Occipital lobe (tissue), 1 donor: ENCODE measurements at regions not wholly inside any gene's neighbourhood (a gene's known extent, or its start where the extent isn't known, plus 50 kb on each side); places are given as distances from the start of the nearest gene placed in this dataset.
"Not testable (repeated sequence)": the region's sequence is repeated elsewhere in the genome, so short reads cannot be mapped to it uniquely, and the experiment has no call there.

Experiments used
- DNase-seq: peaks from one replicate; lab custom pipeline; 2025; lab: John Stamatoyannopoulos, UW

DNA sequence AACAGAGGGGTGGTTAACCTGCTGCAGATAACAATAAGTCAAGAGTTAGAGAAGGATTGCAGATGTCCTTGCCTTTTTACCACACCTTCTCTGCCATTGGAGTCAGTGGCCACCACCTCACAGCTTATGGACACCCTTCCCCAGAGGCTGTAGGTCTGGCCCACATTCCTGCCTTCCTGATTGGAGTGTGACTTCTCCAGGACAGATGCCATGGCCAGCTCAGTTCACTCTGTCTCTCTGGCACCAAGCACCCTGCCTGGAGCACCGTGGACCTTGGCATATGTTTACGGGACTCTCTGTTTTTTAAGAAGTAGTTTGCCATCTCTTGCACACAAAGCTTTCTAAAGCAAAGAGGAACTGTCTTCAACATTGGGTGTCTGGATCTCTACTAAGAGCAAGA is 323.8 kb downstream of the BCL2L11 start:
- DNase-seq, result not testable (repeated sequence)

DNA sequence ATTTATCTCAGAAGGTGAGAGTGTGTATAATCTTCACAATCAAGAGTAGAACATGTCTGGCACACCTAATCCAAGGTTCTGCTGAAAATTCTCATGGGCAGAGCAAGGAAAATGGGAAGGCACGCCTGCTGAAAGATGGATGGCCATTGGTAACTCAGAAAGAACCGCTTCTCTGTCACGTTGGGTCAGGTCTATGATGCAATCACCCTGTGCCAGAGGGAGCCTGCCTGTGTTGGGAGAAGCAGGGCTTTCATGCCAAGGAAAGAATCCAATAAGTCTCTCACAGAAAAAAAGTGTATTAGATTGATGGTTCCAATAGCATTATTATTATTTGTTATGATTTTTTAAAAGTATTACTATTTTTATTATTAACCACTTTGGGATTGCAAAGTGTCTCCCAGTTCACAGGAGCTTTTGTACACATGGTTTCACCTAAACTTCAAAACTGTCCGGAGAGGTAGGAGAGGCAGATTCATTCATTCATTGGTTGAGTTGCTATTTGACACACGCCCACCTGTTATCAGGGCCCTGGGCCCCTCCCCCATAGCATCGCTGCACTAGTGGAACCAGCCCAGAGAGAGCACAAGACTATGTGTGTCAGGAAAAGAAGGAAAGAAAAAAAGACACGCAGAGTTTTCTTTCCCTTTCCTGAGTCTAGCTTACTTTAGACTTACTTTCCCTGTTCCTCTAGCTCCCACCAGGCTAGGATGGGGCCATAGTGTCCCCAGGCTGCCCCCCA is 324.6 kb downstream of the BCL2L11 start:
- DNase-seq, result not testable (repeated sequence)

DNA sequence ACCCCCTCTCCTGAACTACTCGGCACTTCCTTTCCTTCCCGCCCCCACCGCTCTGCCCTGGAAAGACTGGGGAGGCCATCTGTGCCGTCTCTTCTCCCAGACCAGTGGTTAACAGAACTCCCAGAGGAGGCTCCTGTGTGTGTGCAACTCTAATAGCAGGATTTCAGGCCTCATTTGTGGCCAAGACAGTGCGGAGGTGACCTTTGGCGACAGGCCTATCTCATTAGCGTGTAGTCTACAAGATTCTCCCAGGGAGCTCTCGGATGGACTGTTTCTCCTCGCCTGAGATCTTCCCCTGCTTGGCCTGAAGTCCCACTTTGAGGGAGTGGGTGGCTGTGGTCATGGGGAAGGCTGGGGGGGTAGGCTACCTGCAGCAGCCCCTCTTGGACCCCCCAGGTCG is 325.2 kb downstream of the BCL2L11 start:
- not testable (repeated sequence) for DNase-seq

DNA sequence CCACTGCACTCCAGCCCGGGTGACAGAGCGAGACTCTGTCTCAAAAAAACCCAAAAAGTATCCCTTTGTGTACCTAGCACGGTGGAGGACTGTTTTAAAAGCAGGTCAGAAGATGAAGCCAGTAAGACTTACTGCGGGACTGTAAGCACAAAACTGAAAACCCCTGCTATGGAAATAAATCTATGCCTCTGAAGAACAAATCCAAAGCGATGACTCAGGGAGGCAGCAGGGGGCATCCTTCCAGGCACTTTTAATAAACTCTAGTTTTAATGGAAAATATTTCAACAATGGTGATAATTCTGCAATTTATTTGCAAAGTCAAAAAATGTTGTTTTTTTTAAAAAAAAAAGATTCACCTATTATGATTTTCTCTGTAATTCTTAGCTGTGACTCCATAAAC is 326.8 kb downstream of the BCL2L11 start:
- not testable (repeated sequence) for DNase-seq

DNA sequence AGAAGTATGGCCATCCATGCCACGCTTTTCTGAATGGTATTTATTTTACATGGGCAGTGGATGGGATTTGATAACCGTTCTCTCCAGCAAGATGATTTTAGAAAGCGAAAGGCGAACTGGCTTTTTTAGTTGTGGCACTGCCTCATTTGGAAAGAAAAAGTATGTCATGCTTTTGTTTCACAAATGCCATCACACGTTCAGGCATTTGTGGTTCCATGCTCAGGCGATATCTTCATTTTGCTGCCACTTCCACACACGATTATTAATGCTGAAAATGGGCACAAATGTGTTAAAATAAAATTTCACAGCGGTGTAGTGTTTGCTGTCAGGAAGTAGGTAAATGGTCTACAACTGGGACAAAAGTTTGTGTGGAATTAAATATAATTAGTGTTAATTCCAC is 328.1 kb downstream of the BCL2L11 start:
- DNase-seq, result not testable (repeated sequence)

DNA sequence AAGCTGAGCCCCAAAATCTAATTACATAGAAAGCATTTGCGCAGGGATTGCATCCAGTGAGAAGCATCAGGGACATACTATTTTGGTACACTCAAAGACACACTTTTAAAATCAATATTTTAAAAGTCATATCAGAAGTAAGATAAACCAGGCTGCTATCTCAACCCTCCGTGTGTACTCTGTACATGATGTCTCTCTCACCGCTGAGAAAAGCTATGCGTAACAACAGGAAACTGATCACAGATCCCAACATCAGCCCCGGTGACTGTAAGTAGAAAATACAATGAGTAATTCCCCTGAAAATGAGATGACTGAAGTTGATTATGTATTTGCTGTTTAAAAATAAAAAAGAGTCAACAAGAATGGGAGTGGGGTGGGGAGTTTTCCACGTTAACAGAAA is 329.8 kb downstream of the BCL2L11 start:
- not testable (repeated sequence) for DNase-seq

DNA sequence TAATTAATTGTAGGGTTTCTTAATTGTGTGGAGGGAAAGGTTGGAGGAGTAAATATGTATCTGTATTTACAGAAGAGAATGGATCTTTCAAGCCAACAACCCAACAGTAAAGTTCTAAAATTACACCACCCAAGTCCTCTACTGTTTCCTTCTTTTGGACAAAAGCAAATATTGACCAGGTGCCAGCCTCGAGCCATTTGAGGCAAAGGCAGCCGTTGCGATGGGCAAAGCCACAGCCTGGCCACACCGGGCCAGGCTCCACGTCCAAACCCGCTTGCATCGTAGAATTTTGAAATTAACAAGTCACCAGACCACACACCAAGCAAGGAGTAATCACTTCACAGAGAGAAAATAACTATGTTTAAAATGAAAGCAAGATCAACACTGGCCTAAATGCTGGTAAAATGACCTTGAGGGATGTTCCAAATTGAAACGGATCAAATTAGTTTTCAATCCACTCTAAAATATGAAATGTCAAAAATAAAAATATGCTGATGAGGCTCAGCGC is 331.0 kb downstream of the BCL2L11 start:
- not testable (repeated sequence) for DNase-seq

DNA sequence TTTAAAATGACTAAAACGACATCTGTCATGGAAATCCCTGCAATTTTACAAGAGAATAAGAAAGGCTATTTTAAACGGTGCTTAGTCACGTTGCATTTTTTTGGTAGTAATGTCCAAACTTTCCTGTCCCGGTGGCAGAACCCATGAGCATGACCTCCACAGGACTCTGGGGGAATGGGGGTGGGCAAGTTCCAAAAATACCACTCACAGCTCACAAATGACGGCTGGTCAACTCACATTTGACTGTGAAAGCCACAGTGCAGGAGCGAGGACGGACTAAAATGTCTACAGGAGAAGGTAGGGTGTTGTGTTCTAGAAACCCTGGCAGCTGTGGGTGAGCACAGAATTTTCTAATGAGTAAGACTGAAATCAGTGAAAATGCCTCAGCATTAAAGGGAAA is 331.5 kb downstream of the BCL2L11 start:
- DNase-seq, result not testable (repeated sequence)

DNA sequence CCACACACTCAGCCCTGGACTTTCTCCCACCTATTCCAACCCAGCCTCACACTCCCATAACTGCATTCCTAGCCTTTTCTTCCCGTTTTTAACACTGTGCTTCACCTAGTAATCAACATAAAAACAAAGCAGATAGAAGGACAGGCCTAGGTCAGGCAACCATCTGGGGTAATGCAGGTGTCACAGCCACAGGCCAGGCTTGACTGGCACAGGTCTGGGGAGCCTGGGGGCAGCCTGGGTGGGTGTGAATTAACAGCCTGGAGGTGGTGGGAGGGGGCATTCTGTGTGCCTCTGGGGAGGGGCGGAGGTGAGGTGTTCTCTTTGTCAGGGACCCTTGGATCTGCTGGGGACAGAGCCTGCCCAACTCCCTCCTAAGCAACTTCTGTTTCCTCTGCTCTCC is 332.6 kb downstream of the BCL2L11 start:
- not testable (repeated sequence) for DNase-seq

DNA sequence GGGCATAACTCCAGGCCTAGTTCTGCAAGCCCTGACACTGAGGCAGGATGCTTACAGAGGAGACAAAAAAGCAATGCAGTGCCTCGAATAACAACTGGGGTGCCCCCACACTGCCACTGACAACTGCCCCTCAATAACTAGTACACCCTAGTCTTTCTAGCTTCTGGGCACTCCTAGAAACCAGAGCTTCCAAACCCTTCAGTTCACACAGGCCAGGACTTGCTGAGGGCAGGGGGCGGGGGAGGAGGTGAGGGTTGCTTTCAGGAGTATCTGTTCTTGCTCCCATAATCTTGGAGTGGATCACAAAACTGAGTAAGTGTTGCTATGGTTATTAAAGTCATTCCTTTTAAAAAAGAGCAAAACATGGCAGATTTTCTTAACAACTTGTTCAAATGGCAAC is 333.1 kb downstream of the BCL2L11 start:
- DNase-seq, result not testable (repeated sequence)

DNA sequence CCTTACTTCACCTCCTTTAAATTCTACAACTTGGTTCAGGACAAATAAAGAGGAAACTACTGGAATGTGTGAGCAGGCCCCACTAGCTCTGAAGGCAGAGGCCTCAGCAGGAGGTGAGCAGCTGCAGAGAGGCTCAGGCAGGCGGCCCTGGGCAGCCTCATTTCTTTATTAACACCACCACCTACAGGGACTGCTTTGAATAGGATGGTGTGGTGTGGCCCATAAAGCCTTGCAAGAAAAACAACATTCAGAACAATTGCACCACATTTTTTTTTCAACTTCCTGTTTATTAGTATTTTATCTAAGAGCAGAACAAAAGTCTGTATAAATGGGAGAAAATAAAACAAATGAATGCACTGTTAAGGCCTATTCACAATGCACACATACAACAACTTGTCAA is 333.7 kb downstream of the BCL2L11 start:
- DNase-seq, result not testable (repeated sequence)

DNA sequence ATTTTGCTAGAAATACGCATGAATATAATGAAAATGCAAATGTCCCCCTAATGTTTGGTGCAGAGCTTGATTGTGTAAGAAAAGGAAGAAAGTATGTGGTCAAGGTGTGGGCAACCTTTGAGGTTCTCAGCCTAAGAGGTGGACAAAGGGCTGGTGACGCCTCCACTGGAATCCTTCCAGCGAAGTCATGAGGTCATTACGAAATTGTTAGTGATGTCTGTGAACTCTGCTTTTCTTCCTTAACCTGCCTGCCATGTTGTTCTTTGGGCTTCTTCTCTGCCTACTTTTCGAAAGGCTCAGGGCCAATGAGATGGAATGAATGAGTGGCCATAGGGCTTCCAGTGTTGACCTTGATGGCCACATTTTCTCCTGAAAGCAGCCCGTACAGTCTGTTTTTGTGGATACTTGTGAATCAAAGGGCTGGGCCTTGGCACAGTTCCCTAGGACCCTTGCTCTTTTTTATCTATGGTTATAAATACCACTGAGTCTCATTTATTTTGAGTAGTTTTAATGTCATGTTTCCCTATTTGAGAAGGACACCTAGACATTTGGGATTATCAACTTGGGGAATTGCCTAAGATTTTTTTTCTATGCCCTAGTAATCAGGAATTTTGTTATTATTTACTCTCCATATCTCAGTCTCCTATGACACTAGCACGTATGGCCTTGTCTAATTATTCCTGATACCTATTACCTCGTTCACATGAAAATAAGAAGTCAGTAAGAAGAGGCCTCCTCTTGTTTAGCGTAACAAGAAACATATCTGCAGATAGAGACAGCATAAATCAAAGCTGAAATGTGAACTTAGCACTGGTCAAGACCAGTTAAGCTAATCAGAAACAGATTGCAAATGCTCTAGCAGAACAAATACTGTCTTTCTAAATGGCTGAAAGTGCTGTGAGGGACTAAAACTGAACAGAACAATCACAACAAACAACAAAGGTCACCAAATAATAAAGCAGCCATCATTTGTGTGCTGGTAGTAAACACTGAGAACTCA is 334.6 kb downstream of the BCL2L11 start:
- DNase-seq, result not testable (repeated sequence)

DNA sequence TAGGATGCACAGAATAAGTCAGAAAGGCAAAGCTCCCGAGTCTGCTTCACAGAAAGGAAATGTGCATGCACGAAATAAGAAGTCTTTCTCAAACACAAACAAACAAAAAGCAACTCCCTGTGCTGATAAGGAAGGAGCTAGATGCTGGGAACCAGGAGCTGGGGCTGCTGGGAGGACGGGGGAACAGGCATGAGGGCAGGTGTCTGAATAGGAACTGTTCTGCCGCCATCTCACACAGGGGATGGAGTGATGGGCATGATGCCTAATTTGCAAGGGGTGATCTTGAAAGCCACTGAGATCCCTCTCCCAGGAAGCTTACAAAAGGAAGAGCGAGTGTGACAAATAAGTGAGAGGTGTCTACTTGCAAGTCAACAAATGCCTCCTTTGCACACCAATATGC is 336.5 kb downstream of the BCL2L11 start:
- DNase-seq, result not testable (repeated sequence)

DNA sequence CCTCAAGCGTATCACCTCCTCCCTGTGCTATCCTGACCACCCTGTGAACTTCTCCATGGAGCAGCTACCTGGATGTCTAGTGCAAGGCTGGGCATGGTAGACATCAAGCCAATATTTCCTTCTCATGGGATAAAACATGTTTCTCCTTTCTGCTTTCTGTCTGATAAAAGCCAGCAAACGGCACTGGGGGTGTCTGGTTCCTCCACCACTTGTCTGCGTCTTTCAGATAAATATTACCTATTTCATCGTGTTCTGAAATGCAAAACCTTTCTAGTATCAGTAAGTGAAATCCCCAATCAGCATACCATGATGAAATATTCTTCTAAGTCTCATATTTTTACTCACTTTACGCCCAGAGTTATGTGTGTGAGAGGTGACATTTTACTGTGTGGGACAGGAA is 340.2 kb downstream of the BCL2L11 start:
- DNase-seq, result not testable (repeated sequence)

DNA sequence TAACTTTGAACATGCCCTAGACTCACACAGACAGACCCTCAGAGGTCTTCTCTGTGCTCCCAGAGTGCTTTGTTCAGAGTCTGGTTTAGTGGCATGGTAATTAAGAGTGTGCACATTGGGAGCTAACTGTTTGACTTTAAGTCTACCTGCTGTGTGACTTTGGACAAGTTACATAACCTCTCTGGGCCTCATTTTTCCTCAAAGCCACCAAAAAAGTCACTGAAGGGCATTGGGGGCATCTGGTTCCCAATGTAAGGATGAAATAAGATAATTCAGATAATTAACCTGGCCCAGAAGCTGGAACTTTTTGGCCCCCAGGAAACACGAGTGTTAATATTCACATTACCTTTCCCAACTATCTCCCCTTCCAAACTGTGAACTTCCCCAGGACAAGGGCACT is 341.1 kb downstream of the BCL2L11 start:
- DNase-seq, result not testable (repeated sequence)

DNA sequence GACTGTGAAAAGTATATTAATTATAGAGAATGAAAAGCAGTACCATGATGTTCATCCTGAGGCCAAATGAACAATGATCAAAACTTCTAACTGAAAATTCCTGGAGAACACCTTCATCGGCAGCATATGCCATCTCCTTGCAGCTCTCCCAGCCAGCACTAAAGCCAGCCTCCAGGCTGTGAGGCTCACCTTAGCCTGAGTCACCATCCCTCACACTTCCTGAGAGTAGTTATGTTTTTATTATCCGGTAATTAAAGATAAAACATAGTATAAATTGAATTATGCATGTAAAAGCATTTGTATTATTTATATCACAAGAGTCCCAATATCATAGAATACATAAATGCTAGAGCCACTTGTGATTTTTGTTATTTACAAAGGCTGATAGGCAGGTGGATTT is 341.9 kb downstream of the BCL2L11 start:
- not testable (repeated sequence) for DNase-seq

DNA sequence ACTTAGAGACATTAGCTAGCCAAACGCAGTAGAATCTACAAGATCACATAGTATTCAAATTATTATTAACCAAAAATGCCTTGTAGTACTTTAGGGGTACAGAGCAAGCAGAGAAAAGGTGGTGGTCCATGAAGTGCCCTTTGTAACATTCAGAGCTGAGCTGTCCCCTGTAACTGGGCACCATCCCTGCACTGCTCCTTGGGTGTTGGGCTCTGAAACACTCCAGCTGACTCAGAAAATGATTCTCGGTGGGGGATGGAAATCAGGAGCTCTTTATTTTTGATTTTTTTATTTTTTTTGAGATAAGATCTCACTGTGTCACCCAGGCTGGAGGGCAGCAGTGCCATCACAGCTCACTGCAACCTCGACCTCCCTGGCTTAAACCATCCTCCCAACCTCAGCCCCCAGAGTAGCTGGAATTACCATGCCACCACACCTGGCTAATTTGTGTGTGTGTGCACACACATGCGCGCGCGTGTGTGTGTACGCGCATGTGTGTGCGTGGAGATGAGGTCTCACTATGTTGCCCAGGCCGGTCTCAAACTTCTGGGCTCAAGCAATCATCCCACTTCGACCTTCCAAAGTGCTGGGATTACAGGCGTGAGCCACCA is 342.6 kb downstream of the BCL2L11 start:
- not testable (repeated sequence) for DNase-seq

DNA sequence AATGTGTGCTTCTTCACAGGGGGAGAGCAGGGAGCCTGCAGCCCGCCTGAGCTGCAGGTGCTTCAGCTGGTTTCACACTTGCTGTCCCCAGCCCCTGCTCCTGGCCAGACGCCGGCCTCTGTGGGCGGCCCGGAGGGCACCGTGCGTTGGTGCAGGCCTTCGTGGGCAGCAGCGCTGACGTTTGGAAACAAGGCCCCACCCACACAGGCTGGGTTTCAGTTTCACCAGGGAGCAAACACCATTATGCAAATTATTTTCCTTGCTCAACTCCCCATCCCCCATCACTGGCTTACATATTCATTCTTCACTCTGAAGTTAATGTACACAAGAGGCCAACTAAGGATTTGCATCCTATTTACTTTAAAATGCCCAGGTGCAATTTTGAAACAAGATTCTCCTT is 343.2 kb downstream of the BCL2L11 start:
- not testable (repeated sequence) for DNase-seq

DNA sequence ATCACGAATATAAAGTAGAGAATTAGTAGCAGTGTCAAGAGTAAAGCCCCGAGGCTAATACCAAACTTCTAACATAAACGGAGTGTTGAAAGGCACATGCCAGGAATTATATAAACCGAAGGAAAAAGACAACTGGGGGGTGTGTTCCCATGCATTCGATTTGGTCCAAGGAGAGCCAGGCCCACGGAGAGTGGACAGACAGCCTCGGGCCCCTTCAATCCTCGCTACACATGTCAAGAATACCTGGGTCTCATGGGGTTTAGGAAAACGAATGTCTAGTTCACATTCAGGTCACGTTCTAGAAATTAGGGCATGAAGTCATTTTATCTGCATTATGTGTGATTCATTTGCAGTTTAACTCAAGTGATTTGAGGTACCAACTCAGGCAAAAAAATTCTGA is 343.7 kb downstream of the BCL2L11 start:
- not testable (repeated sequence) for DNase-seq

DNA sequence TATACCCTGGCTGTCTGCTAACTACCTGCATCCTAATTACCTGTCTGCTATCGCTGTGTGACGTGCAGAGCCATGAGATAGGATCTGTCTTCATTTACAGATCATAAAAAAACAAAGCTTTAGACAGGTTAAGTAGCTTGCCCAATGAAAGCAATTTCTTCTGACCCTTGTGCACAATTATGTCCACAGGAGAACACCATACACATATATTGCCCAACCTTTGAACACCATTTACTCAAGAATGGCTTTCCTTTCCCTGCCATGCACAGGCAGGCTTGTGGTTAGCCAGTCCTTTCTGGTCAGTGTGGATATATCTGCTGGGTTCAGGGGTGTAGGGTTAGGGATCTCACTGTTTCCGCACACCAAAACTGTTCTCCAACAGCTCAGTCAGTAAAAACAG is 344.8 kb downstream of the BCL2L11 start:
- DNase-seq, result not testable (repeated sequence)

DNA sequence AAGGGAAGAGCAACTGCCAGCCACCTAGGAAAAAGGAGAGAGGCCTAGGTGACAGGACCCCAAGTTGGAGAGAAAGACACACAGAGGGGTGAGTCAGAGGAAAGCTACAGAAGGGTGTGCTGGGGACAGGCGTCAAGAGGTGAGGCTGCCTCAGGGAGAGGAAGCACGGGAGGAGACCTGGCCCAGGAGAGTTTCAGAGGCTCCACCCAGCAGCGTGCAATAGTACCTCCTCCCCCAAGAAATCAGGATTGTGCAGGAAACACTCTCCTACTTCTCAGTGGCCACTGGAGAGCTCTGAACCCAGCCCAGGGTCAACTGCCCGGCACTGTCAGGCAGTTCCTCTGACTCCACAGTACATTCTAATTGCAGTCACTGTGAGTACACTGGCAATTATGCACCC is 346.0 kb downstream of the BCL2L11 start:
- DNase-seq, result not testable (repeated sequence)

DNA sequence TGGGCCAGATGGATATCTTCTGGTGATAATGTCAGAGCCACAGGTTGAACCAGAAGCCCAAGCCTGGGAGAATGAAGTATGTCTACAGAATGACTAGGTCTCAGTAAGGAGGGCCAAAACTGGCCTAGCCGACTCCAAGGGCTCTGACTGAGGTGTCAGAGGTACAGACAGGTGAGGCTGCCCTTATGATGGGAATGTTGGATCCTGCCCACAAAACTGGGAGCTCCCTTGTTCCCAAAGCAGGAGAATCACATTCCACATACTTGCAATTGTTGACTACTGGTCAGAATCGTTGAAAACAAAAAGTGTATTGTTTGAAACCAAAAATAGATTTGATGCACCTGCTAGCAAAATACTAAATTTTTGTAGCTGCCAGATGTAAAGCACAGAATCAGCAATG is 350.2 kb downstream of the BCL2L11 start:
- DNase-seq, result not testable (repeated sequence)
